ENCODE measurements at regions not wholly inside any gene's neighbourhood (a gene's known extent, or its start where the extent isn't known, plus 50 kb on each side); places are given as distances from the start of the nearest gene placed in this dataset.

- no peaks in the 10 kb centered on the region for H3K4me1 ChIP-seq (ENCODE audit: control insufficient read depth in 1 of 2, insufficient read depth in 2 of 2, low read length in 2 of 2)
- H3K9me3 ChIP-seq (ENCODE audit: control insufficient read depth in 1 of 2, low read length in 2 of 2): peaks cover 0 to 18% of the 10 kb centered on the region in 2 donors
- H3K36me3 ChIP-seq (ENCODE audit: control insufficient read depth in 1 of 2, insufficient read depth in 2 of 2, low read length in 2 of 2): no peaks in the 10 kb centered on the region
- no peaks in the 10 kb centered on the region for H3K27me3 ChIP-seq (ENCODE audit: low read depth, low read length)
- H3K27ac ChIP-seq (ENCODE audit: low read length): no peak overlapping the region
- H3K4me3 ChIP-seq (ENCODE audit: low read depth in 1 of 2, low read length in 2 of 2): peak overlapping the region in 1 of 2 donors; percentile 36
Observed at GRCh38 chr2:146094185-146094584, 1574.3 kb upstream of the ZEB2 start.

- H3K4me3 ChIP-seq (ENCODE audit: low read depth in 1 of 2, low read length in 2 of 2): no peak overlapping the region
- H3K27me3 ChIP-seq (ENCODE audit: low read depth, low read length): no peaks in the 10 kb centered on the region
- no peaks in the 10 kb centered on the region for H3K36me3 ChIP-seq (ENCODE audit: control insufficient read depth in 1 of 2, insufficient read depth in 2 of 2, low read length in 2 of 2)
- no peak overlapping the region for H3K27ac ChIP-seq (ENCODE audit: low read length)
- H3K9me3 ChIP-seq (ENCODE audit: control insufficient read depth in 1 of 2, low read length in 2 of 2): peaks cover 0 to 4% of the 10 kb centered on the region in 2 donors
- no peaks in the 10 kb centered on the region for H3K4me1 ChIP-seq (ENCODE audit: control insufficient read depth in 1 of 2, insufficient read depth in 2 of 2, low read length in 2 of 2)
Observed at GRCh38 chr2:146081459-146081858, 1561.5 kb upstream of the ZEB2 start.

- Histone ChIP-seq H3K36me3 (ENCODE audit: control insufficient read depth in 1 of 2, insufficient read depth in 2 of 2, low read length in 2 of 2) (no peaks in the 10 kb centered on the region), H3K4me1 (ENCODE audit: control insufficient read depth in 1 of 2, insufficient read depth in 2 of 2, low read length in 2 of 2) (no peaks in the 10 kb centered on the region), H3K4me3 (ENCODE audit: low read depth in 1 of 2, low read length in 2 of 2) (no peak overlapping the region), H3K9me3 (ENCODE audit: control insufficient read depth in 1 of 2, low read length in 2 of 2) (peaks cover 0 to 4% of the 10 kb centered on the region in 2 donors), H3K27me3 (ENCODE audit: low read depth, low read length) (no peaks in the 10 kb centered on the region), H3K27ac (ENCODE audit: low read length) (no peak overlapping the region)
Observed at GRCh38 chr2:146080925-146081324, 1561.0 kb upstream of the ZEB2 start.

GRCh38 chr2:146079216-146079615, 1559.3 kb upstream of the ZEB2 start:
- Histone ChIP-seq H3K4me1 (ENCODE audit: control insufficient read depth in 1 of 2, insufficient read depth in 2 of 2, low read length in 2 of 2) (no peaks in the 10 kb centered on the region), H3K4me3 (ENCODE audit: low read depth in 1 of 2, low read length in 2 of 2) (no peak overlapping the region), H3K9me3 (ENCODE audit: control insufficient read depth in 1 of 2, low read length in 2 of 2) (no peaks in the 10 kb centered on the region), H3K27me3 (ENCODE audit: low read depth, low read length) (no peaks in the 10 kb centered on the region), H3K36me3 (ENCODE audit: control insufficient read depth in 1 of 2, insufficient read depth in 2 of 2, low read length in 2 of 2) (no peaks in the 10 kb centered on the region), H3K27ac (ENCODE audit: low read length) (no peak overlapping the region)

- Histone ChIP-seq H3K4me1 (ENCODE audit: control insufficient read depth in 1 of 2, insufficient read depth in 2 of 2, low read length in 2 of 2) (no peaks in the 10 kb centered on the region), H3K4me3 (ENCODE audit: low read depth in 1 of 2, low read length in 2 of 2) (no peak overlapping the region), H3K9me3 (ENCODE audit: control insufficient read depth in 1 of 2, low read length in 2 of 2) (no peaks in the 10 kb centered on the region), H3K36me3 (ENCODE audit: control insufficient read depth in 1 of 2, insufficient read depth in 2 of 2, low read length in 2 of 2) (no peaks in the 10 kb centered on the region), H3K27me3 (ENCODE audit: low read depth, low read length) (no peaks in the 10 kb centered on the region), H3K27ac (ENCODE audit: low read length) (no peak overlapping the region)
Observed at GRCh38 chr2:146077156-146077555, 1557.2 kb upstream of the ZEB2 start.

GRCh38 chr2:146068051-146068450, 1548.1 kb upstream of the ZEB2 start:
- Histone ChIP-seq H3K36me3 (ENCODE audit: control insufficient read depth in 1 of 2, insufficient read depth in 2 of 2, low read length in 2 of 2) (no peaks in the 10 kb centered on the region), H3K9me3 (ENCODE audit: control insufficient read depth in 1 of 2, low read length in 2 of 2) (peaks cover 4% of the 10 kb centered on the region in 2 donors), H3K4me1 (ENCODE audit: control insufficient read depth in 1 of 2, insufficient read depth in 2 of 2, low read length in 2 of 2) (no peaks in the 10 kb centered on the region), H3K27ac (ENCODE audit: low read length) (no peak overlapping the region), H3K27me3 (ENCODE audit: low read depth, low read length) (no peaks in the 10 kb centered on the region), H3K4me3 (ENCODE audit: low read depth in 1 of 2, low read length in 2 of 2) (no peak overlapping the region)

GRCh38 chr2:146048141-146048540, 1528.2 kb upstream of the ZEB2 start:
- H3K4me3 ChIP-seq (ENCODE audit: low read depth in 1 of 2, low read length in 2 of 2): no peak overlapping the region
- H3K27me3 ChIP-seq (ENCODE audit: low read depth, low read length): no peaks in the 10 kb centered on the region

GRCh38 chr2:146041274-146041910, 1521.5 kb upstream of the ZEB2 start:
- no peaks in the 10 kb centered on the region for H3K4me1 ChIP-seq (ENCODE audit: control insufficient read depth in 1 of 2, insufficient read depth in 2 of 2, low read length in 2 of 2)
- H3K9me3 ChIP-seq (ENCODE audit: control insufficient read depth in 1 of 2, low read length in 2 of 2): no peaks in the 10 kb centered on the region
- no peaks in the 10 kb centered on the region for H3K36me3 ChIP-seq (ENCODE audit: control insufficient read depth in 1 of 2, insufficient read depth in 2 of 2, low read length in 2 of 2)
- H3K27me3 ChIP-seq (ENCODE audit: low read depth, low read length): no peaks in the 10 kb centered on the region
- H3K27ac ChIP-seq (ENCODE audit: low read length): no peak overlapping the region
- no peak overlapping the region for H3K4me3 ChIP-seq (ENCODE audit: low read depth in 1 of 2, low read length in 2 of 2)

More at GRCh38 chr2:146048141-146048540, 1528.2 kb upstream of the ZEB2 start:
- Histone ChIP-seq H3K27ac (ENCODE audit: low read length) (no peak overlapping the region), H3K4me1 (ENCODE audit: control insufficient read depth in 1 of 2, insufficient read depth in 2 of 2, low read length in 2 of 2) (no peaks in the 10 kb centered on the region), H3K9me3 (ENCODE audit: control insufficient read depth in 1 of 2, low read length in 2 of 2) (no peaks in the 10 kb centered on the region), H3K36me3 (ENCODE audit: control insufficient read depth in 1 of 2, insufficient read depth in 2 of 2, low read length in 2 of 2) (no peaks in the 10 kb centered on the region)

GRCh38 chr2:146040051-146040450, 1520.1 kb upstream of the ZEB2 start:
- H3K27me3 ChIP-seq (ENCODE audit: low read depth, low read length): no peaks in the 10 kb centered on the region
- H3K9me3 ChIP-seq (ENCODE audit: control insufficient read depth in 1 of 2, low read length in 2 of 2): no peaks in the 10 kb centered on the region
- no peaks in the 10 kb centered on the region for H3K4me1 ChIP-seq (ENCODE audit: control insufficient read depth in 1 of 2, insufficient read depth in 2 of 2, low read length in 2 of 2)
- no peaks in the 10 kb centered on the region for H3K36me3 ChIP-seq (ENCODE audit: control insufficient read depth in 1 of 2, insufficient read depth in 2 of 2, low read length in 2 of 2)
- no peak overlapping the region for H3K27ac ChIP-seq (ENCODE audit: low read length)
- H3K4me3 ChIP-seq (ENCODE audit: low read depth in 1 of 2, low read length in 2 of 2): no peak overlapping the region

GRCh38 chr2:146038014-146038413, 1518.1 kb upstream of the ZEB2 start:
- no peak overlapping the region for H3K4me3 ChIP-seq (ENCODE audit: low read depth in 1 of 2, low read length in 2 of 2)

GRCh38 chr2:146037334-146037870, 1517.5 kb upstream of the ZEB2 start:
- no peaks in the 10 kb centered on the region for H3K9me3 ChIP-seq (ENCODE audit: control insufficient read depth in 1 of 2, low read length in 2 of 2)
- no peak overlapping the region for H3K27ac ChIP-seq (ENCODE audit: low read length)
- H3K4me3 ChIP-seq (ENCODE audit: low read depth in 1 of 2, low read length in 2 of 2): no peak overlapping the region
- H3K36me3 ChIP-seq (ENCODE audit: control insufficient read depth in 1 of 2, insufficient read depth in 2 of 2, low read length in 2 of 2): no peaks in the 10 kb centered on the region
- H3K27me3 ChIP-seq (ENCODE audit: low read depth, low read length): no peaks in the 10 kb centered on the region
- no peaks in the 10 kb centered on the region for H3K4me1 ChIP-seq (ENCODE audit: control insufficient read depth in 1 of 2, insufficient read depth in 2 of 2, low read length in 2 of 2)

More at GRCh38 chr2:146038014-146038413, 1518.1 kb upstream of the ZEB2 start:
- Histone ChIP-seq H3K4me1 (ENCODE audit: control insufficient read depth in 1 of 2, insufficient read depth in 2 of 2, low read length in 2 of 2) (no peaks in the 10 kb centered on the region), H3K9me3 (ENCODE audit: control insufficient read depth in 1 of 2, low read length in 2 of 2) (no peaks in the 10 kb centered on the region), H3K36me3 (ENCODE audit: control insufficient read depth in 1 of 2, insufficient read depth in 2 of 2, low read length in 2 of 2) (no peaks in the 10 kb centered on the region), H3K27ac (ENCODE audit: low read length) (no peak overlapping the region), H3K27me3 (ENCODE audit: low read depth, low read length) (no peaks in the 10 kb centered on the region)

GRCh38 chr2:146031158-146031557, 1511.2 kb upstream of the ZEB2 start:
- no peaks in the 10 kb centered on the region for H3K36me3 ChIP-seq (ENCODE audit: control insufficient read depth in 1 of 2, insufficient read depth in 2 of 2, low read length in 2 of 2)
- no peak overlapping the region for H3K4me3 ChIP-seq (ENCODE audit: low read depth in 1 of 2, low read length in 2 of 2)
- no peaks in the 10 kb centered on the region for H3K27me3 ChIP-seq (ENCODE audit: low read depth, low read length)
- no peak overlapping the region for H3K27ac ChIP-seq (ENCODE audit: low read length)
- H3K9me3 ChIP-seq (ENCODE audit: control insufficient read depth in 1 of 2, low read length in 2 of 2): no peaks in the 10 kb centered on the region
- no peaks in the 10 kb centered on the region for H3K4me1 ChIP-seq (ENCODE audit: control insufficient read depth in 1 of 2, insufficient read depth in 2 of 2, low read length in 2 of 2)

All from muscle layer of duodenum (tissue), 2 donors.